22Rv1 (cell line): ENCODE measurements at regions not wholly inside any gene's neighbourhood (a gene's known extent, or its start where the extent isn't known, plus 50 kb on each side); places are given as distances from the start of the nearest gene placed in this dataset.

Experiments used
- ZFX ChIP-seq: fragments of 450-650 bp; IDR thresholded peaks from 2 replicates; pipeline ENCODE4 v1.6.1; 2017; ENCODE audit warnings: antibody characterized with exemption, borderline replicate concordance
- TF ChIP-seq, protein P1 (sequence below): fragments of 450-650 bp; IDR thresholded peaks from 2 replicates; pipeline ENCODE4 v1.5.1; 2017; ENCODE audit warnings: mild to moderate bottlenecking

DNA sequence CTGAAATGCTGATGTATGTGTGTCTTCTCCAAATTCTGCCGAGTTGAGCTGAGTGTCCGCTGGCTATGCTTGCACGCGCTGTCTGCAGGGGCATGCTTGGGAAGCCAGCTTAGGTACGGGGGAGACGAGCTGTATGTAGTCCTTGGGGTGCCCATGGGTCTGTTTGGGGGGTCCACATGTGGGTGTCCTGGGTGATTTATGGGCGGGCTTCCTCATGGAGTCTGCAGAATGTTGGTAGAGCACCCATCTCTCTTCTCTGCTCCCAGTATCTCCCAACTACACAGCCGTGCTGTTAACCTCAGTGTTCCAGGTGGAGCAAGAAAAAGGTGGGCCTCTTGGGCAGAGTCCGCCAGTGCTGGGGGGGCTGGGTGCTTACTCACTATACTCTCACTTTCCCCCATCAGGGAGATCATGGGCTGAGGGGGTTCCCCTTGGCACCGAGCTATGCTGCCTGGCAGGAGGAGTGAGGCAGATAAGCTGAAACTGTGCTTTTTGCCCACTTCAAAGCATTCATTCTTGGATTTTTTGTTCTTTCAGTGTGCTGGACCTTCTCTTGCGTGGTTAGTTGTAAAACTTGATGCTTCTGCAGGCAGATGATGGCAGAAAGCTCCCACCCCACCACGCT lies 128.2 kb upstream of the ALKAL2 start:
- TF ChIP-seq, protein P1, sequence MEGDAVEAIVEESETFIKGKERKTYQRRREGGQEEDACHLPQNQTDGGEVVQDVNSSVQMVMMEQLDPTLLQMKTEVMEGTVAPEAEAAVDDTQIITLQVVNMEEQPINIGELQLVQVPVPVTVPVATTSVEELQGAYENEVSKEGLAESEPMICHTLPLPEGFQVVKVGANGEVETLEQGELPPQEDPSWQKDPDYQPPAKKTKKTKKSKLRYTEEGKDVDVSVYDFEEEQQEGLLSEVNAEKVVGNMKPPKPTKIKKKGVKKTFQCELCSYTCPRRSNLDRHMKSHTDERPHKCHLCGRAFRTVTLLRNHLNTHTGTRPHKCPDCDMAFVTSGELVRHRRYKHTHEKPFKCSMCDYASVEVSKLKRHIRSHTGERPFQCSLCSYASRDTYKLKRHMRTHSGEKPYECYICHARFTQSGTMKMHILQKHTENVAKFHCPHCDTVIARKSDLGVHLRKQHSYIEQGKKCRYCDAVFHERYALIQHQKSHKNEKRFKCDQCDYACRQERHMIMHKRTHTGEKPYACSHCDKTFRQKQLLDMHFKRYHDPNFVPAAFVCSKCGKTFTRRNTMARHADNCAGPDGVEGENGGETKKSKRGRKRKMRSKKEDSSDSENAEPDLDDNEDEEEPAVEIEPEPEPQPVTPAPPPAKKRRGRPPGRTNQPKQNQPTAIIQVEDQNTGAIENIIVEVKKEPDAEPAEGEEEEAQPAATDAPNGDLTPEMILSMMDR: no peak
- no peak for TF ChIP-seq ZFX
